ENCODE measurements at regions not wholly inside any gene's neighbourhood (a gene's known extent, or its start where the extent isn't known, plus 50 kb on each side); places are given as distances from the start of the nearest gene placed in this dataset.
"Not testable (repeated sequence)": the region's sequence is repeated elsewhere in the genome, so short reads cannot be mapped to it uniquely, and the experiment has no call there.

- no peak for DNase-seq (ENCODE audit: low read depth, low spot score)
Measured at GRCh38 chr3:74423867-74424266, 190.6 kb downstream of the CNTN3 start.

- DNase-seq (ENCODE audit: low read depth, low spot score), result no peak
Measured at GRCh38 chr3:74420538-74421124, 193.8 kb downstream of the CNTN3 start.

- no peak for DNase-seq (ENCODE audit: low read depth, low spot score)
Measured at GRCh38 chr3:74415731-74416130, 198.7 kb downstream of the CNTN3 start.

GRCh38 chr3:74413547-74414241 lies 200.8 kb downstream of the CNTN3 start:
- DNase-seq (ENCODE audit: low read depth, low spot score), result no peak

- no peak for DNase-seq (ENCODE audit: low read depth, low spot score)
Measured at GRCh38 chr3:74410276-74410941, 204.1 kb downstream of the CNTN3 start.

- DNase-seq (ENCODE audit: low read depth, low spot score), result no peak
Measured at GRCh38 chr3:74409066-74409465, 205.4 kb downstream of the CNTN3 start.

- no peak for DNase-seq (ENCODE audit: low read depth, low spot score)
Measured at GRCh38 chr3:74403307-74403706, 211.2 kb downstream of the CNTN3 start.

- no peak for DNase-seq (ENCODE audit: low read depth, low spot score)
Measured at GRCh38 chr3:74402821-74403220, 211.6 kb downstream of the CNTN3 start.

- no peak for DNase-seq (ENCODE audit: low read depth, low spot score)
Measured at GRCh38 chr3:74393426-74393825, 221.0 kb downstream of the CNTN3 start.

- DNase-seq (ENCODE audit: low read depth, low spot score), result no peak
Measured at GRCh38 chr3:74390121-74390877, 224.2 kb downstream of the CNTN3 start.

GRCh38 chr3:74387111-74387735 lies 227.2 kb downstream of the CNTN3 start:
- no peak for DNase-seq (ENCODE audit: low read depth, low spot score)

- DNase-seq (ENCODE audit: low read depth, low spot score), result no peak
Measured at GRCh38 chr3:74384159-74384558, 230.3 kb downstream of the CNTN3 start.

GRCh38 chr3:74377669-74378068 lies 236.8 kb downstream of the CNTN3 start:
- DNase-seq (ENCODE audit: low read depth, low spot score), result no peak

- not testable (repeated sequence) for DNase-seq (ENCODE audit: low read depth, low spot score)
Measured at GRCh38 chr3:74376323-74376722, 238.1 kb downstream of the CNTN3 start.

- no peak for DNase-seq (ENCODE audit: low read depth, low spot score)
Measured at GRCh38 chr3:74375653-74376052, 238.8 kb downstream of the CNTN3 start.

- DNase-seq (ENCODE audit: low read depth, low spot score), result no peak
Measured at GRCh38 chr3:74372743-74373142, 241.7 kb downstream of the CNTN3 start.

GRCh38 chr3:74370342-74370741 lies 244.1 kb downstream of the CNTN3 start:
- DNase-seq (ENCODE audit: low read depth, low spot score), result no peak

- DNase-seq (ENCODE audit: low read depth, low spot score), result no peak
Measured at GRCh38 chr3:74366331-74366730, 248.1 kb downstream of the CNTN3 start.

- DNase-seq (ENCODE audit: low read depth, low spot score), result no peak
Measured at GRCh38 chr3:74363346-74363745, 251.1 kb downstream of the CNTN3 start.

GRCh38 chr3:74360406-74360805 lies 254.1 kb downstream of the CNTN3 start:
- no peak for DNase-seq (ENCODE audit: low read depth, low spot score)

- DNase-seq (ENCODE audit: low read depth, low spot score), result no peak
Measured at GRCh38 chr3:74357881-74358280, 256.6 kb downstream of the CNTN3 start.

- DNase-seq (ENCODE audit: low read depth, low spot score), result no peak
Measured at GRCh38 chr3:74353039-74353438, 261.4 kb downstream of the CNTN3 start.

Data from pulmonary artery endothelial cell (primary cell).